NCI-H2171 treated with DMSO at 0.1 percent for 48 hours (cell line): ENCODE measurements at regions not wholly inside any gene's neighbourhood (a gene's known extent, or its start where the extent isn't known, plus 50 kb on each side); places are given as distances from the start of the nearest gene placed in this dataset.
"Not testable (repeated sequence)": the region's sequence is repeated elsewhere in the genome, so short reads cannot be mapped to it uniquely, and the experiment has no call there.

Source experiments
- DNase-seq: peaks from one replicate; lab custom pipeline; 2025; lab: John Stamatoyannopoulos, UW

DNA sequence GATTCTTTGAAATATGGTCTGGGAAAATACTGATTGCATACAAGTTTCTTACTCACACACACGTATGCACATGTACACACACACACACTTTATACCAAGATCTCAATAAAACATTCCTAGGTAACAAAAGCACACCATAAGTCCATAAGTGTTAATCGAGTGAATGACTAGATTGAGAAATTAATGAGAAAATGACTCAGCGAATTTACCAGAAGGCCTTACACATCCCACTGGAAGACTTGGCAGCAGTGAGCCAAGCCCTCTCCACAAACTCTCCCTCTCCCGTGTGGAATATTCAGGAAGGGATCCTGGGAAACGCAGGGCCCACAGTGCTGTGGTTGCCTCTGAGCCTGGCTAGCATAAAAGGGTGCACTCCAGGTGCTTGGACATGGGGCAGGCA, 227.2 kb downstream of the LY86 start:
- no peak for DNase-seq

DNA sequence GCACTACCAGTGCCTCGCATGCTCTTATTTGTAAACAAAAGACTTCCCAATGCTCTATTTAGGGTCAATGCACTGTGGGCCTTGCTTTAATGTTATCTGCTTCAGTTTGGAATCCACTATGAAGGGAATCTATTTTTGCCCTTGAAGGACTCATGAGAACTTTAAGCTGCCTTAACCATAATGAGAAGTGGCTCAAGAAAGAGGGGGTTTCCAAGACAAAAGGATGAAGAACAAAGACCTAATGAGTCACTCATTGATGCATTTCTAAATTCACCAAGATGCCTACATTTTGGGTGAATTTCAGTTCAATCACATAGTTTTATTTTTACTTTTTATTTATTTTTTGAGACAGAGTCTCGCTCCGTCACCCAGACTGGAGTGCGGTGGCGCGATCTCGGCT, 228.2 kb downstream of the LY86 start:
- DNase-seq = no peak

DNA sequence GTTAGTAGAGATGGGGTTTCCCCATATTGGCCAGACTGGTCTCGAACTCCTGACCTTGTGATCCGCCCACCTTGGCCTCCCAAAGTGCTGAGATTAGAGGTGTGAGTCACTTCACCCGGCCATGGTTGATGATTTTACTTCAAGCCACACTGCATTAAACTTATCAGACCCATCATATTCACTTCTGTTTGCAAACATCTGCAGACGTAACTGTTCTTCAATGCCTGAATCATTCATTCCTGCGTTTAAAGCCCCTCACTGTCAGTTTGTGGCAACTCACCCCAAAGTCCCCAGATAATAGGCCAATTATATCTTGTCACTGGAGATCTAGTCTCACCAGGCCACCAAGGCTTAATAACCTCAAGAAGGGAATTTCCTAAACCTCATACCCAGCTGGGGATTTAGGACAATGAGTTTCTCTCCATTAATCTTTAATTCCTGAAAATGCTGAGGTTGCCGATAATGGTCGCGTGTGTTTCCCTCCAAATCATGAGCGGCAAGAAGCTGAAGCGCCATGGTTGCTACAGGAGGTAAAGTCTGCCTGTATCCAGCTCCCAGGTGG, 229.6 kb downstream of the LY86 start:
- no peak for DNase-seq

DNA sequence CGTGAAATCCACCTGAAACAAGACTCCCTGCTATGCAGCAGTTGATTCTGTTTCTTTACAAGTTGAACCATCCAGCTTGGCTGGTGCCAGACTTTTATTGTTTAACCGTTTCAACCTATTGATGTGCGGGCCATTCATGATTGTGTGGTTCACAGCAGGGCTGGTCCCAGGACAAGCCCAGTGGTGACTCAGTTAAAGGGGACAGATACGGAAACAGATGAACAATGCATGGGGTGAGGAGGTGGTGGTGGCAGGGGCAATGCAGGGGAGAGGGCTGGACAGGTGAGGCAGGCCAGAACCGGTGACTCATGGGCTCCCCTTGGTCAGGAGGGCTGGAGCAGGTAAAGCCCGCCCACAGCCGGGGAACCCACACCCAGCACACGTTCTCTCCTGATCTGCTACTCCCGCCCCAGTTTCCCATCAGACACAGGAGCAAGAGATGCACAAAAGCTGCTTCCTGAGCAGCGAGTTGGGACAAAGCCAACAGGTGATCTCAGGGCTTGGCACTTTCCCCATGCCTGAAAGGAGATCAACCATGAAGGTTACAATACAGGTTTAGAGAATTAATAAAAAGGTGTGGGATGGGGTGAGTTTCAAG, 232.2 kb downstream of the LY86 start:
- peak; percentile 74 for DNase-seq

DNA sequence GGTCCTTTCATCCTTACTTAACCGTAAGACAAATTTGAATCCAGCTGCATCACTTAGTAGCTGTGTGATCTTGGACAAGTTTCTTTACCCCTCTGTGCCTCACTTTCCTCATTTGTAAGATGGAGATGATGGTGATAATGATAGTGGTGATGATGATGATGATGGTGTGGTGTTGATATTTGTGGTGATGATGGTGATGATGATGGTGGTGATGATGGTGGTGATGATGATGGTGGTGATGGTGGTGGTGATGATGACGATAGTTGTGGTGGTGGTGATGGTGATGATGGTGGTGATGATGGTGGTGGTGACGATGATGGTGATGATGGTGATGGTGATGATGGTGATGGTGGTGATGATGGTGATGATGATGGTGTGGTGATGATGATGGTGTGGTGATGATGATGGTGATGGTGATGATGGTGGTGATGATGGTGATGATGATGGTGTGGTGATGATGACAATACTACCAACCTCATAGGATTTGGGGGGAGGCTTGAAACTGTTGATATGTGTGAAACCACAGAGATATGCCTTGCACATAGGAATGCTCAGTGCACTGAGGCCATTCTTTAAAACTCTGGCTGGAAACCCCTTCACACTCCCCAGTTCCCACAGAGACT, 233.2 kb downstream of the LY86 start:
- DNase-seq = no peak

DNA sequence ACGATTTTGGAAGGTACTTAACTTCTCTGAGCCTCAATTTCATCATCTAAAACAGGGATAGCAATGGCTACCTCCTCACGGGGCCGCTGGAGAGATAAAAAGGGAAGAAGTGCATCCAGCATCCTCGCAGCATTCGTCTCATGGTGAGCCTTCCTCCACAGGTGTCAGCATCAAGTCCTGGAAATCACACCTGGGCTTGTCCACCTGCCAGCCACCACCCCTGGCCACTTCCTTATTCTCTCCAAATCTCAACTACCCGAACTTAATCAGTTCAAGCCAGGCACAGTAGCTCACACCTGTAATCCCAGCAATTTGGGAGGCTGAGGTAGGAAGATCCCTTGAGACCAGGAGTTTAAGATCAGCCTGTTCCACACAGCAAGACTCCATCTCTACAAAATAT, 234.5 kb downstream of the LY86 start:
- no peak for DNase-seq

DNA sequence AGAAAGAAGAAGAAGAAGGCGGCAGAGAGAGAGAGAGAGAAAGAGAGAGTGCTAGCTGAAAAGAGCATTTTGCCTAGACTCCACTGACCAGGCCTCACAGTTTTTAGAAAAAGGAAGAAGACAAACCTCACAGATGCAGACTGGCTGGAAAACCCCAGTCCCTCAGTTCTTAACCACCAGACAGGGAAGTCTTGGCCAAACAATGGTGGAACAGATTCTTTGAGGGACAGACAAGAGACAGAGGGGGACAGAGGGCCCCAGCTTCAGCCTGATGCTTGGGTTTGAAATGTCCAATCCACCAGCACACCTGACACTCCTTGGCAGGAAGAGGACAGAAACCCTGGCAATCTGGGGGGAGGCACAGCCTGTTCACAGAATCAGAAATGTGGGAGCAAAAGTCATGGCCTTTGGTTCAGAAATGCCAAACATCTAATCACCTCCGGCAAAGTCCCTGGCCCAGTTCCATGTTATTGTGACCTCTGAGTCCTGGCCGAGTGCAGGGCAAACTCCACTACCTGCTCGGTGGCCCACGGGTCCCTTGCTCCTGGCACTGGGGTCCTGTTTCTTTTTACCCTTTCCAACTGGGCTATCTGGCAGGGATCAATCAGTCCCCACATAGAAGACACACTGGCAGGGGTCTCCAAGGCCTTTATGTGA, 235.2 kb downstream of the LY86 start:
- DNase-seq = no peak

DNA sequence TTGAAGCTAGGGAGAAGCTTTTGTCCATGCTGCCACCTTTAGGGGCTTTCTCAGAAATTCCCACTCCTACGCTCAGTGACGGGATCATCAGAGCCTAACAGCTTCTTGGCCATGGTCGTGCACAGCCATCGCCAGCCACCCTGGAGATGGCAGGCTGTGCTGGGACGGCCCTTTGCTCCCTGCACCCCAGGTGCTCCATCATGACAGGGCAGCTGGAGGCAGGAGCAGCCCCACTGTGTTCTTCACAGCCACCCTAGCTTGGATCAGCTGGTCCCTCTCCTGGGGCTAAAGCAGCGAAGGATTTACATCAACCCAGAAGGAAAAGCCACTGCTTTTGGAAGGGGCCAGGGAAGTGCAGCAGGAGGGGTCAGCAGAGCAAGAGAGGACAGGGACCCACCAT, 235.9 kb downstream of the LY86 start:
- no peak for DNase-seq

DNA sequence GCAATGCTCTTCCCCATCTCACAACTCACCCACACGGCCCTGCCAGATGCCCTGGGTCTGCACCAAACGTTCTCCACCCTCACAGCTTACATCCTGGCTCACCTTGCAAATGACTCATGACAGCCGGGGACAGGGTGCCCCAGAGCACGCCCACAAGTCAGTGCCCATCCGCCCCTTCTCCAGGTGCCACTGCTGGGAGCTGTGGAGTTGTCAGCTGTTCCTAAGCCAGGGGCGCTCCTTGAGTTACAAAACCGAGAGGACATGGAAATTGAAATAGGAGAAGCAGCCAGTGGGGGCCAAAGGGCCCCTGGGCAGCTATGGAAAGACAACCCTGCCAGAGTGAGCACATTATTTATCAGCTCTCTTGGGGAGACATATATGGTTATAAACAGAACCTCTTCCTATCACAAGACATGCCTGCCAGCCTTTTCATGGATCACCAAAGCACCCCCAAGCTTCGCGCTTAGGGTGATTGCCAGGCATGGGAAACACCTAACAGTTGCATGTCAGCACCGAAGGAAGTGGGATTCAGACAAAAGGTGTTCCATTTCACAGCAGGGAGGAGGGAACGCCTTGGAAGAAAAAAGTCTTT, 236.8 kb downstream of the LY86 start:
- peak; percentile 94 for DNase-seq

DNA sequence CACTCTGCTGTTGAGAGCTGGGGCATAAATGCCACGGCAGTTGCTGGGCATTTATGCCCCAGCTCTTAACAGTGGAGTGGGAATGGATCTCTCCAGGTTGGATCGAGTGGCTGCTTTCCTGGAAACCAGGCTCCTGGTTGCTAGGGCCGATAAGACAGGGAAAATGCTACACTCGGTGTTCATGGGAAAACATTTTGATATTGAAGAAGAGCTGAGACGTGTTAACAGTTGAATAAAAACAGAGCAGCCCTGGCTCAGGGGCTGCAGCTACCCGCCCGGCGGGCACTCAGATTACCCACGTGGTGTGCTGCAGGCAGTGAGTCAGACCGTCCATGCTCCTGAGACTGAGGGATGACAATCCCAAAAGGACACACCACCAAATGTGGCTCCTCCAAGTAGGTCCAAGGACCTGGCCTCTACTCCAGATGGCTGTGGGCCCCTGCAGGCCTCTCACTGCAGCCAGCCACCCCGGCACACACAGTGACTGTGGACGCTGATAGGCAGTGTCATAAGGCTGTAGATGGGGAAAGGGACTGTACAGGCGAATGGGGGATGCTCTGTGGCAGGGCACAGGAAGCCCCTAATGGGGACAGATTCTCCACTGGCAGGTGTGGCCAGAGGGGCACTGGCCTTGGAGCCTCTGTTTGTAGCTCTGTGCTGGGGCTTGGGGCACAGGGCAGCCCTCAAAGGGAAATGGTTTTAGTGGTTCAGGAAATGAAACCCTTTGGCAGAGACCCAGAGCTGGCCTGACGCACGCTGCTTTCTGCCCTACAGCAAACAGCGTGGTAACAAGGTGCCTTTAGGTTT, 237.8 kb downstream of the LY86 start:
- peak; percentile 41 for DNase-seq

DNA sequence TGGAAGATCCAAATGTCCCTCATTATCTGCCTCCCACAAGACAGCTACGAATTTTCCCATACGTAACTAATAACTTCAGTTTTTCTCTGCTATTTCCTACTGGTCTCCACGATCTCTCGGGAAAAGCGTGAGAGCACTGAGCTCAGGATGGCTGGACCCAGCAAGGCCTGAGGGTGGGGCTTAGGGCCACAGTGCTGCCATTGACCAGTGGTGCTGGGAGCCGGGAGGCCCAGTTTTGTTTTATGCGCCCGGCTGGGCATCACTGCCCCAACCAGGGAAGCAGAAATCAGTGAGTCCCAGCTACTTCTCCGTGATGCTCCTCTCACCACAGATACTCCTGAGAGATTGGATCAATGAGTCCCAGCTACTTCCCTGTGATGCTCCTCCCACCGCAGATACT, 238.4 kb downstream of the LY86 start:
- no peak for DNase-seq

DNA sequence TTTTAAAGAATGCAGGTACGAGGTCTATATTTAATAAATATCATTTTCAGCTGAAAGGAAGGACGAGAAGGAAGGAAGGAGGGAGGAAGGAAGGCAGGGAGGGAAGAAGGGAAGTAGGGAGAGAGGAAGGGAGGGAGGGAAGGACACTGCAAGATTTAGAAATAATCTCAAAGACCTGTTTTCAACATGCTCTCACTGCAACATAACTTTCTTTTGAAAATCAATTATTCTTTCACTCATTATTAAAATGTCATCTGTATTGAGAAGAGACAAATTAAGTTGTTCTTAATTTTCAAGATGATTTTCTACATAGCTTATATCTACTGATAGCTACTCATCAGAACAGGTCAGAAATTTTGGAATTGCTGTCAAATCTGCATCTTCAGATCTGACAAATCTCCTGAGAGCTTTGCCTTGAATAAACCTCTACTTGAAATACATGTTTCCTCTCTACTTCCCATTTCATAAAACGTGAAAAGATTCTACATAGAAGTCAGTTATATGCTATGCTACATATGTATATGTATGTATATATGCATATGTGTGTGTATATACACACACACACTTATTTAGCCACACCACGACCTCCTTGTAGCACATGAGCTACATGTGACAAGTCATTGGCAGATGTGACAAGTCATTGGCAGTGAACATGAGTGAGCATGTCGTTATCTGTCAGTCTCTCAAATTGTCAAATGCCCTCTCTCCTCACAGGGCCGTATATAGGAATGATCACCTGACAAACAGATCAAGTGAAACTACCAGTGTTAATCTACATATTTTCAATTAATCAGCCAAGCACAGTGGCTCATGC, 241.6 kb downstream of the LY86 start:
- DNase-seq = peak; percentile 10

DNA sequence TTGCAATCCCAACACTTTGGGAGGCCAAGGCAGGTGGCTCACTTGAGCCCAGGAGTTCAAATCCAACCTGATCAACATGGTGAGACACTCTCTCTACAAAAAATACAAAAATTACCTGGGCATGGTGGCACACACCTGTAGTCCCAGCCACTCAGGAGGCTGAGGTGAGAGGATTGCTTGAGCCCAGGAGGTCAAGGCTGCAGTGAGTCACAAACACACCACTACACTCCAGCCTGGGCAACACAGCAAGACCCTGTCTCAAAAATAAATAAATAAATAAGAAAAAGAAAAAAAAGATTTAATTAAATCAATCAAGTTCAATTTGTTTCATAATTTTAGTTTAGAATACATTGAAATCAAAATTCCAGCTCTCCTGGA, 242.2 kb downstream of the LY86 start:
- not testable (repeated sequence) for DNase-seq

DNA sequence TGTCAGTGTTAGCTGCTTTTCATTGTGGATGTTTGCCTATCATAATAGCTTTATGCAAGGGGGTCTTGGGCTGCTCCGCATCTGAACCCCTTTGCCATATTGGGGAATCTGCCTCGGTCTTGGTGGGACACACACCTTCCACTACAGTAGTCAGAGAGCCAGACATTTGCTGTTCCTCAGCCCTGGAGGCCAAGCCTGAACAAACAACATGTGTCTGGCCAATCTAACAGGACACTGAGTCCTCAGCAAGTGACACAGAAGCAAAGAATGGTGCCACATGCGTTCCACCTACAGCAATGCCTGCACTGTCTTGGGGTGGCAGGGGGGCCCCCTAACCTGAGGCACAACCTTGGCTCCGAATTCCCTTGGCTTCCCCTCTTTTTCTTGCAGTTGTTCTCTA, 243.9 kb downstream of the LY86 start:
- no peak for DNase-seq

DNA sequence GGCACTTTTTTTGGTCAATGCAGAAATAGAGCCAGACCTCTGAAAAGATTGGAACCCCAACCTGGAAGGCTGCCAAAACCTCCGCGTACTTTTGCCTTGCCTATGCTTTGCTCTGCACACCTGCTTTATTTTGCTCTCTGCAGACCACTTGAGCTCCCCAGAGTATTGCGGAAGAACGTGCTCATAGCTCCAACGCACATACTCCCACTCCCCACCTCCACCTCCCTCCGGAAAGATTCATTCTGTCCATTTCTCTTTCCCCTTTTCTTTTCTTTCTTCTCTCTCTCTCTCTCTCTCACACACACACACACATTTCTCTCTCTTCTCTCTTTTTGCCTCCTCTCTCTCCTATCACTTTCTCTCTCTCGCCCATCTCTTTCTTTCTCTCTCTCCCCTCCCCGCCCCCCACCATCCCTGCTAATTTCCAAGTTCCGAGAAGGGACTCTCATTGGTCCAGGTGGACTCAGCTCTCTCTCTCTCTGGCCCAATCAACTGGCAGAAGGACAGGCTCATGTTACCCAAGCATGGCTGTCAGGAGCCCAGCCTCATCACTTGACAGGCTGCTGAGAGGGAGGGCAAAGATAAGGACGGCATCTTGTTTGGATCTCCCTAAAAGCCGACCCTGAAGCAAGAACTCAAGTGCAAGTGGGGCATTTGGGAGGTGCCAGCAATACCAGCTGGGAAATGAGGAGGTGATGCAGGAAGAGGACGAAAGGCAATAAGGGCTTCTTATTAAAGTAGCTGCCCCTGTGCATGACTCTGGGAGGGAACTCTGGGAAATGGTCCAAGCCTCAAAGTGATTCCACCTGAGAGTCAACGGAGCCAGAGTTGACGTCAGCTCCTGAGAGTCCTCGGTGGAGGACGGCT, 246.1 kb downstream of the LY86 start:
- DNase-seq = peak; percentile 93

DNA sequence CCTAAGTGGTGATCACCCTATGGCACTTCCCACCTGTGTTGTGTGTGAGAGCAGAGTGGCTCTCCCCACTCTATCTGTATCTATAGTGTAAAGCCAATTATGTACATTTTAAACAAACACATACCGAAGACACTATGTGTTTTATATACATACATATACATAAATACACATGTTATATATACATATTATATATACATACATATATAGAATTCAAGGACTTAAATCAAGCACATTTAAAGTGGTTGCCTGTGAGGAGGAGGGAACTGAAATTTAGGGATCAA, 246.6 kb downstream of the LY86 start:
- no peak for DNase-seq

DNA sequence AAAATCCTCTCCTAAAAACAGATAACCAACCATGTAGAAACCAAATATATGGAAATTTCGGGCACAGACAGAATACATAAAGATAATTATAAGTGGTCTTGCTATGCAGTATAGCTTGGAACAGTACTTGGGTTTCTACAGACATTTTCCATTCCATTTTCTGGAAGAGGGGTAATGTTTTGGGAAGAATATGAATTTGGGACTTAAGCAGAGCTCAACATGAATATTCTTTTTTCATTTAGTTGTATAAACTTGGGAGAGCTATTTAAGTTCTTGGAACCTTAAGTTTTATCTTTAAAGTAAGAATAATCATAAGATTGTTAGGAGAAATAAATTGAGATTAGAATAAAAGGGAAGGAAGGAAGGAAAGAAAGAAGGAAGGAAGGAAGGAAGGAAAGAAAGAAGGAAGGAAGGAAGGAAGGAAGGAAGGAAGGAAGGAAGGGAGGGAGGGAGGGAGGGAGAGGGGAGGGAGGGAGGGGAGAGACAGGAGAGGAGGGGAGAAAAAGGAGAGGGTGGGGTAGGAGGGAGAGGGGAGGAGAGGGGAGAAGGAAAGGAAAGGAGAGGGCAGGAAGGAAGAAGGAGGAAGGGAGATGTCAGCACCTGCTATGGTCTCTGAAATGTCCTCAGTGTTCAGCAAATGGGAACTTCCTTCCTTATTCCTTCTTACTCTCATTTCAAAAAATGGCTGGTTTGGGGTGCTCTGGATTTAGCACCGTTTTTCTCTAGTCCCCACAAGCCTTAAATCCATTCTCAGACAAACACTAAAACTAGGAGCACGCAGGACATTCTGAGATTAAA, 248.3 kb downstream of the LY86 start:
- no peak for DNase-seq

DNA sequence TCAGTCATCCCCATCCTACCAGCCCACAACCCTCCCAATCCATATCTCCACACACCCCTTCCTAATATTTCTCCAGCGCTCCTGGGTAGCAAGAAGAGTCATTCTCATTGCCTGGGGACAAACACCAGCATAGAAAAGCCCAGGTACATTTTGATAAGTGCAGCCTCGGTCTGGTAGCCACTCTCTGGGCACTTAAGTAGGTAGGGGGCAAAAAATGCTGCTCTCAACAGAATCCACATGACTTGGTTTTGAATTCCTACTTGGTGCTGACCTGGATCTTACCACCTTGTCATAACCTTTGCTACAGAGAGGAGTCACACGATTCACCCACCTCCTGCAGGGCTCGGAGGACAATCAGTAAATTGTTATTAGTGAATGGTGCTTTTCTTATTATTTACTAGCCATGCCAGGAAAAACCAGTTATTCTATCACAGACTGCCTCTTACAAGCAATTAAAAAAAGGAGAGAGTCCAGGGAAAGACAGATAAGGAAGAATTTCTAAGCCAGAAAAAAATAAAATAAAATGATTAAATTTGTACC, 249.1 kb downstream of the LY86 start:
- DNase-seq = no peak

DNA sequence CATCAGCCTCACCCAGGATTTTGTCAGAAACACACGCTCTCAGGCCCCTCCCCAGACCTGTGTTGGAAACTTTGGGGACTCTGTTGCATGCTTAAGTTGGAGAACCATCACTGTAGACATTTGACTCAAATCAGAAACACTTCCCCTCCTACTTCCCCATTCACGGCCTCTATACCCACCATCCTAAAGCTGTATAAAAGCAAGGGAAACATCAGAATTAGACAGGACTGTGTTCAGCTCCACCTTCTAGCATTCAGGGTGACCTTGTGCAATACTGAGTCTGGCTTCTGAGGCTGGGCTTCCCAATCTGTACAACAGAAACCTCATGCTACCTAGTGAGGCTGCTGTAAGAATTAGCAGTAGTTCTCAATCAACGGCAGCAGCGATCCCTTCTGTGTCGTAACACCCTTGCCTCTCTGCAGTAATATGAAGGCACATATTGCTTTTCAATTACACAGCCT, 252.3 kb downstream of the LY86 start:
- no peak for DNase-seq
